ENCODE measurements at regions not wholly inside any gene's neighbourhood (a gene's known extent, or its start where the extent isn't known, plus 50 kb on each side); places are given as distances from the start of the nearest gene placed in this dataset.

DNA sequence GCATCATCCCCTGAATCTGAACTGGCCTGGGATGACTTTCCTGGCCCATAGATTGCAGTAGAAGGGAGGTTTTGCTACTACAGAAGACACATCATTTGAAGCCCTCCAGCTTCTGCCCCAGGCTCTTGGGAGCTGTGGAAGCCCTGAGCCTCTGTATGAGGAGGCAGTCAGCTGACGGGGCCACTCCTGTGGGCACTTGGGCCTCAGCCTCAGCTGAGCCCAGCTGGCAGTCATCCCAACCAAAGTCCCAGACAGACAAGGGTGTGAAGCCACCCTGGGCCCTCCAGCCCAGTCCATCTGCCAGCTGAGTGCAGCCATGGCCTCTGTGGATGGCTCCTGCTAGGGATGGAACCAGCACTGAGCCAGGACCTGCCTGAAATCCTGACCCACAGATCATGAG lies 502.3 kb upstream of the HS6ST1 start:
- Mint-ChIP-seq H3K36me3 (ENCODE audit: insufficient read depth) (no peaks in the 10 kb centered on the region), H3K27me3 (peaks cover 18% of the 10 kb centered on the region), H3K4me3 (ENCODE audit: low read depth) (no peak overlapping the region), H3K9me3 (ENCODE audit: low read depth) (peaks cover 5% of the 10 kb centered on the region), H3K4me1 (ENCODE audit: low read depth) (no peaks in the 10 kb centered on the region), H3K27ac (no peak overlapping the region)
- no peak for TF ChIP-seq CTCF (IDR thresholded peaks at IDR 0.05; ENCODE audit: unreplicated experiment)
- DNase-seq (ENCODE audit: low spot score, unreplicated experiment), result no peak

GRCh38 chr2:128832946-128833663 lies 514.4 kb upstream of the HS6ST1 start:
- no peak for TF ChIP-seq CTCF (IDR thresholded peaks at IDR 0.05; ENCODE audit: unreplicated experiment)
- Mint-ChIP-seq H3K27ac (no peak overlapping the region), H3K9me3 (ENCODE audit: low read depth) (peaks cover 7% of the 10 kb centered on the region), H3K4me1 (ENCODE audit: low read depth) (peaks cover 6% of the 10 kb centered on the region), H3K36me3 (ENCODE audit: insufficient read depth) (no peaks in the 10 kb centered on the region), H3K4me3 (ENCODE audit: low read depth) (no peak overlapping the region), H3K27me3 (peaks cover 23% of the 10 kb centered on the region)
- no peak for DNase-seq (ENCODE audit: low spot score, unreplicated experiment)

- no peak for TF ChIP-seq CTCF (IDR thresholded peaks at IDR 0.05; ENCODE audit: unreplicated experiment)
- Mint-ChIP-seq H3K27ac (no peak overlapping the region), H3K36me3 (ENCODE audit: insufficient read depth) (no peaks in the 10 kb centered on the region), H3K4me1 (ENCODE audit: low read depth) (peaks cover 6% of the 10 kb centered on the region), H3K27me3 (peaks cover 23% of the 10 kb centered on the region), H3K9me3 (ENCODE audit: low read depth) (peaks cover 4% of the 10 kb centered on the region), H3K4me3 (ENCODE audit: low read depth) (no peak overlapping the region)
- DNase-seq (ENCODE audit: low spot score, unreplicated experiment), result no peak
Observed at GRCh38 chr2:128833664-128834027, 515.0 kb upstream of the HS6ST1 start.

DNA sequence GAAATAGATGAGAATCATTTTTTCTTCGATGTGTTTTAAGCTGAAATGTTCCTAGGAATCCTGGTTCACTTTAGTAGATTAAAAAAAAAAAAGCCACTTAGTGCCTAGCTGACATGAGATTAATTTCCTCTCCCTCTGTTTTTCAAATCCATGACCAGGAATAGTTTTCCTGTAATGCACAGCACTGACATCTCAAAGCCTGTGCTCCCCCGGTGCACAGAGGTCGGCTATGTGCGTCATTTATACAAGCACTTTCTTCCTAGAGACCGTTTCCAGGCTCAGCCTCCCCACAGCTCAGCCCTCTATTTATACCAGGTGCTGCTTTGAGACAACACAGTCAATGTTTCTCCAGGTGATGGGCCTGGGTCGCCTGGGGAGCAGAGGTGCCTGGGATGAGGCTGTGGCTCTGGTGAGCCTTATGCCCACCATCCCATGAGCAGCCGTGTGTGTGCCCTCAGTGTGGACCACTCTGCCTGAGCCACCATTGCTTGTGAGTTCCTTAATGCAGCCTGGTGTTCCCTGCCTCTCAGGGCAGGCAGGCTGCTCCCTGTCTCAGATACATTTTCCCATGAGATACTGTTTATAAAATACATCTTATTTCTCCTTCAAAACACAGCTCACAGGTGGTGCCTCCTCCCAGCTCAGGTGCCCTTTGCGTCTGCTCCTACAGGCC lies 515.7 kb upstream of the HS6ST1 start:
- Mint-ChIP-seq H3K27me3 (peaks cover 27% of the 10 kb centered on the region), H3K4me3 (ENCODE audit: low read depth) (no peak overlapping the region), H3K4me1 (ENCODE audit: low read depth) (peaks cover 6% of the 10 kb centered on the region), H3K36me3 (ENCODE audit: insufficient read depth) (no peaks in the 10 kb centered on the region), H3K27ac (no peak overlapping the region), H3K9me3 (ENCODE audit: low read depth) (no peaks in the 10 kb centered on the region)
- no peak for DNase-seq (ENCODE audit: low spot score, unreplicated experiment)
- TF ChIP-seq CTCF (IDR thresholded peaks at IDR 0.05; ENCODE audit: unreplicated experiment), result no peak

- Mint-ChIP-seq H3K4me1 (ENCODE audit: low read depth) (peaks cover 6% of the 10 kb centered on the region), H3K27me3 (peaks cover 30% of the 10 kb centered on the region), H3K9me3 (ENCODE audit: low read depth) (no peaks in the 10 kb centered on the region), H3K36me3 (ENCODE audit: insufficient read depth) (no peaks in the 10 kb centered on the region), H3K27ac (no peak overlapping the region), H3K4me3 (ENCODE audit: low read depth) (no peak overlapping the region)
- DNase-seq (ENCODE audit: low spot score, unreplicated experiment), result no peak
- no peak for TF ChIP-seq CTCF (IDR thresholded peaks at IDR 0.05; ENCODE audit: unreplicated experiment)
Observed at GRCh38 chr2:128834880-128835252, 516.2 kb upstream of the HS6ST1 start.
